ENCODE measurements at regions not wholly inside any gene's neighbourhood (a gene's known extent, or its start where the extent isn't known, plus 50 kb on each side); places are given as distances from the start of the nearest gene placed in this dataset.

DNA sequence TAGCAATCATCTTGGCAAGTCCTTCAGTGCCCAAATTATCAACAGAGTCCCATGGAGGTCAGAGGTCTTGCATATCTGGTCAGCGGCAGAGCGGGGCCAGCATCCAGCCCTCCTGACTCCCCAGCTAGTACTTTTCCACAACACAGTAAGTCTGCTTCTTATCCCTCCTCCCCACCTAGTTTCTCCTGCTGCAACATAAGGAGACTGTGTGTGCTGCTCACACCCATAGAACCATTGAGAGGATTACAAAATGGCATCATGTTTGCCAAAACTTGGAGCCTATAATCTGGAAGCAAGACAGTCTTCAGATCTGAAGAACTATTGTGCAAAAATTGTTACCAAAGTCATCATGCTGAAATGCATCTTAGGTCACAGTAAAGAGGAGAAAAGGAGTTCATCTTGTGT lies 125.8 kb upstream of the ZNF366 start:
- CTCF ChIA-PET: interaction anchor here (0.5 to 1.3 kb wide), 2 partner anchors 22 to 1129 kb away, joined by 3 to 6 read pairs; no protein-coding TSS in a partner anchor

DNA sequence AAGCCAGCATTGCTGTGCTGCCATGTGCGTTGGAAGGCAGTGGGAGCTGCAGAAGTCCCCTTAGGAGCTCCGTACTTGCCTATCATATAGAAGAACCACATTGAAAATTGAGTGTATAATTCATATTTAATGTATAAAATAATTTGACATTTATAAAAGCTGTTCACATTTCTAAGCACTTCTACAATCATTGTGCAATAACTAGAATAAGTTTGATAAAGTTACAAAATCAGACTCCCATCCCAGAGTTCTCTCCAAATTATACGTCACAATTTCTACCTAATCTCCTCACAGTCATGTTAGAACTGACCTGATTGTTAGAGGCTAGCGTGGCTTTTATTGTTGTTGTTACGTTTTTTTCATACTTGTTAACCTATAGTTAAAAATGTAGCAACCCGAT lies 123.5 kb upstream of the ZNF366 start:
- Histone ChIP-seq H3K4me3 (ENCODE audit: low read depth, low read length) (no peak overlapping the region), H3K9me3 (ENCODE audit: control insufficient read depth, insufficient read depth, low read length) (no peaks in the 10 kb centered on the region), H3K27me3 (ENCODE audit: control insufficient read depth, insufficient read depth, low read length) (no peaks in the 10 kb centered on the region), H3K27ac (ENCODE audit: low read depth, low read length) (no peak overlapping the region)
- POLR2A ChIA-PET: no interaction called here
- TF ChIP-seq, protein P1, sequence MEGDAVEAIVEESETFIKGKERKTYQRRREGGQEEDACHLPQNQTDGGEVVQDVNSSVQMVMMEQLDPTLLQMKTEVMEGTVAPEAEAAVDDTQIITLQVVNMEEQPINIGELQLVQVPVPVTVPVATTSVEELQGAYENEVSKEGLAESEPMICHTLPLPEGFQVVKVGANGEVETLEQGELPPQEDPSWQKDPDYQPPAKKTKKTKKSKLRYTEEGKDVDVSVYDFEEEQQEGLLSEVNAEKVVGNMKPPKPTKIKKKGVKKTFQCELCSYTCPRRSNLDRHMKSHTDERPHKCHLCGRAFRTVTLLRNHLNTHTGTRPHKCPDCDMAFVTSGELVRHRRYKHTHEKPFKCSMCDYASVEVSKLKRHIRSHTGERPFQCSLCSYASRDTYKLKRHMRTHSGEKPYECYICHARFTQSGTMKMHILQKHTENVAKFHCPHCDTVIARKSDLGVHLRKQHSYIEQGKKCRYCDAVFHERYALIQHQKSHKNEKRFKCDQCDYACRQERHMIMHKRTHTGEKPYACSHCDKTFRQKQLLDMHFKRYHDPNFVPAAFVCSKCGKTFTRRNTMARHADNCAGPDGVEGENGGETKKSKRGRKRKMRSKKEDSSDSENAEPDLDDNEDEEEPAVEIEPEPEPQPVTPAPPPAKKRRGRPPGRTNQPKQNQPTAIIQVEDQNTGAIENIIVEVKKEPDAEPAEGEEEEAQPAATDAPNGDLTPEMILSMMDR (IDR thresholded peaks at IDR 0.05; ENCODE audit: low read depth, low read length): no peak
- CTCF ChIA-PET: interaction anchor here (2.2 kb wide), 1 partner anchor 20 kb away, joined by 13 read pairs; no protein-coding TSS in a partner anchor
- no peak for DNase-seq (ENCODE audit: low read depth, low spot score)

More for the DNA sequence above, 125.8 kb upstream of the ZNF366 start:
- H3K27ac ChIP-seq (ENCODE audit: low read depth, low read length): no peak overlapping the region
- POLR2A ChIA-PET: no interaction called here
- no peaks in the 10 kb centered on the region for H3K9me3 ChIP-seq (ENCODE audit: control insufficient read depth, insufficient read depth, low read length)
- H3K27me3 ChIP-seq (ENCODE audit: control insufficient read depth, insufficient read depth, low read length): no peaks in the 10 kb centered on the region
- TF ChIP-seq, protein P1 (IDR thresholded peaks at IDR 0.05; ENCODE audit: low read depth, low read length): no peak
- DNase-seq (ENCODE audit: low read depth, low spot score): no peak
- no peak overlapping the region for H3K4me3 ChIP-seq (ENCODE audit: low read depth, low read length)

DNA sequence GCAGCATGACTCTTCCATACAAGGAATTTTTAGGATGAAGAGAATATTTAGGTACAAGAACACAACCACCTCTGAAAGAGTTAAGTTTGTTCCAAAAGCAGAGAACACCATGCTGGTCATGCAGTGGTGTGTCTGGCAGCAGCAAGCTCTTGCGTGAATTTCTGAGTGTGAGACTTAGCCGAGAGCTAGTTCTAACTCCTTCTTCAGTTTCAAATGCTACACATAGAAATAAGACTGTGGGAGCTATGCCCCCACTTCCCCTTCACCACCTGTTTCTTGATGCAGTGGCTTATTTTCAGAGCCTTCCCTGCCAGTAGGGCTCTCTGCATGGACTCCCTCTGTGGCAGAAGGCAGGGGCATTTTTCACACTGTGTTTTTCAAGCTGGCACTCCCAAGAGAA lies 122.9 kb upstream of the ZNF366 start:
- H3K9me3 ChIP-seq (ENCODE audit: control insufficient read depth, insufficient read depth, low read length): no peaks in the 10 kb centered on the region
- ChIA-PET POLR2A (no interaction called here), CTCF (interaction anchor here (1.5 to 2.2 kb wide), 2 partner anchors 19 to 106 kb away, joined by 3 to 13 read pairs; no protein-coding TSS in a partner anchor)
- no peak for DNase-seq (ENCODE audit: low read depth, low spot score)
- TF ChIP-seq, protein P1 (IDR thresholded peaks at IDR 0.05; ENCODE audit: low read depth, low read length): no peak
- no peak overlapping the region for H3K27ac ChIP-seq (ENCODE audit: low read depth, low read length)
- no peak overlapping the region for H3K4me3 ChIP-seq (ENCODE audit: low read depth, low read length)
- H3K27me3 ChIP-seq (ENCODE audit: control insufficient read depth, insufficient read depth, low read length): no peaks in the 10 kb centered on the region

DNA sequence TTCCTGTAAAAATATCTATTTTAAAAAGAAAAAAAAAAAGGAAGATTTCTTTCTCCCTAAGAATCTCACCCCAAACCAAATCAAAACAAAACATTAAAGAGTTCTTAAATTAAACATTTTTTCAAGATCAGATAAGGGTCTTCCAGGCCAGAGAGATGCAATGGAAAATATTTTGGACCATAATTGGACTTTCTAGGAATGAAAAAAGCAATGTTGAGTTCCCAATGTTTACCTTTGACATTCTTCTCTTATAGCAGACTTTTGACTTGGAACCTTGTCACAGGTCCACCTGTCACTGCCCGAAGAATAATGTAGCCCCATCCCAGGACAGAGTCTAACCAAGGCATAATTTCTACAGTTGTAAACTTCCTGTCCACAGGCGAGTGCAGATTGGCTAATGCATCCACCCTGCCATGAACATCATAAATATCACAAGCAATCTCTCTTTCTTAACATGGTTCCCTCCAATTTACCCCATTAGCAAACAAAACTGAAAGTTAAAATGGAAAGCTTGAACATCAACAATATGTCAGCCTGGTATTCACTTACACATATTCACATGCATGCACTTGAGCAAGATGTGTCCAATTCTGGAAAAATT lies 121.7 kb upstream of the ZNF366 start:
- Histone ChIP-seq H3K27ac (ENCODE audit: low read depth, low read length) (no peak overlapping the region), H3K4me3 (ENCODE audit: low read depth, low read length) (no peak overlapping the region), H3K9me3 (ENCODE audit: control insufficient read depth, insufficient read depth, low read length) (no peaks in the 10 kb centered on the region), H3K27me3 (ENCODE audit: control insufficient read depth, insufficient read depth, low read length) (no peaks in the 10 kb centered on the region)
- POLR2A ChIA-PET: no interaction called here
- CTCF ChIA-PET: interaction anchor here (1.5 to 2.2 kb wide), 2 partner anchors 18 to 105 kb away, joined by 3 to 13 read pairs; no protein-coding TSS in a partner anchor
- TF ChIP-seq, protein P1 (IDR thresholded peaks at IDR 0.05; ENCODE audit: low read depth, low read length): no peak
- DNase-seq (ENCODE audit: low read depth, low spot score): no peak

DNA sequence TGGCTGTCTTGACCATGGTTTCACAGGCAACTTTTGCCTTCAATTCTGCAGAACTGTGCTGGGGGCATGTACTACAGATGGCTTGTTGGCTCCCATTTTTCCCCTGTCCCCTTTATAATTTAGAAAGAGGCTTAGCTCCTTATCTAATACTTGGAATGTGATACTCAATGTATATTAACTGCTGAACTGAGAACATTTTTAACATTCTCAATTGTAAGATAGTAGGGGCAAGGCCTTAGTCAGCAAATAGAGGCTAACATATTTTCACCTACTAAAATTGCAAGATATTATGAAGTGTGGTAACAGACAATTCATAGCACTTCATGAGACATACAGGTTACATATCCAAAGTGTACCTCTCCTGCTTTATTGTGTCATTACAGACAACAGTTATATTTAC lies 118.1 kb upstream of the ZNF366 start:
- Histone ChIP-seq H3K4me3 (ENCODE audit: low read depth, low read length) (no peak overlapping the region), H3K9me3 (ENCODE audit: control insufficient read depth, insufficient read depth, low read length) (no peaks in the 10 kb centered on the region), H3K27me3 (ENCODE audit: control insufficient read depth, insufficient read depth, low read length) (no peaks in the 10 kb centered on the region), H3K27ac (ENCODE audit: low read depth, low read length) (no peak overlapping the region)
- ChIA-PET POLR2A (interaction anchor here (1.0 to 1.6 kb wide), 2 partner anchors 28 to 224 kb away, joined by 3 read pairs; no protein-coding TSS in a partner anchor), CTCF (interaction anchor here (1.0 kb wide), 1 partner anchor 14 kb away, joined by 8 read pairs; no protein-coding TSS in a partner anchor)
- TF ChIP-seq, protein P1 (IDR thresholded peaks at IDR 0.05; ENCODE audit: low read depth, low read length): no peak
- no peak for DNase-seq (ENCODE audit: low read depth, low spot score)
